NCI-H2081 (cell line): ENCODE measurements at regions not wholly inside any gene's neighbourhood (a gene's known extent, or its start where the extent isn't known, plus 50 kb on each side); places are given as distances from the start of the nearest gene placed in this dataset.

Experiments used
- DNase-seq, 2 experiments: peaks; one replicate each; lab custom pipeline; 2025; lab: John Stamatoyannopoulos, UW

- DNase-seq = no peak
These were observed 1041.2 kb upstream of the CELF4 start for GRCh38 chr18:38606841-38607240.

GRCh38 chr18:38602341-38602740, 1036.7 kb upstream of the CELF4 start:
- no peak for DNase-seq

- DNase-seq = no peak
These were observed 1022.0 kb upstream of the CELF4 start for GRCh38 chr18:38587571-38587970.

- no peak for DNase-seq
These were observed 1020.7 kb upstream of the CELF4 start for GRCh38 chr18:38586327-38586726.

GRCh38 chr18:38579764-38580163, 1014.2 kb upstream of the CELF4 start:
- no peak for DNase-seq

- DNase-seq = no peak
These were observed 1011.3 kb upstream of the CELF4 start for GRCh38 chr18:38576916-38577315.

- no peak for DNase-seq
These were observed 1010.8 kb upstream of the CELF4 start for GRCh38 chr18:38576349-38576748.

- no peak for DNase-seq
These were observed 1010.0 kb upstream of the CELF4 start for GRCh38 chr18:38575648-38576047.

- no peak for DNase-seq
These were observed 1009.4 kb upstream of the CELF4 start for GRCh38 chr18:38575023-38575422.

- peak in 1 of 2 experiments; percentile 24 for DNase-seq
These were observed 1007.0 kb upstream of the CELF4 start for GRCh38 chr18:38572554-38573111.

GRCh38 chr18:38571651-38572050, 1006.1 kb upstream of the CELF4 start:
- DNase-seq = no peak

GRCh38 chr18:38565513-38565912, 999.9 kb upstream of the CELF4 start:
- DNase-seq = no peak

- no peak for DNase-seq
These were observed 997.9 kb upstream of the CELF4 start for GRCh38 chr18:38563396-38563980.

GRCh38 chr18:38557006-38557405, 991.4 kb upstream of the CELF4 start:
- no peak for DNase-seq

GRCh38 chr18:38552732-38553321, 987.2 kb upstream of the CELF4 start:
- no peak for DNase-seq

- no peak for DNase-seq
These were observed 986.3 kb upstream of the CELF4 start for GRCh38 chr18:38551881-38552280.

GRCh38 chr18:38545071-38545470, 979.5 kb upstream of the CELF4 start:
- DNase-seq = peak; percentile 25 to 35

GRCh38 chr18:38539856-38540255, 974.3 kb upstream of the CELF4 start:
- DNase-seq = no peak

GRCh38 chr18:38539371-38539770, 973.8 kb upstream of the CELF4 start:
- DNase-seq = no peak

- DNase-seq = no peak
These were observed 968.5 kb upstream of the CELF4 start for GRCh38 chr18:38534073-38534472.

- DNase-seq = no peak
These were observed 961.3 kb upstream of the CELF4 start for GRCh38 chr18:38526922-38527321.

GRCh38 chr18:38525039-38525438, 959.4 kb upstream of the CELF4 start:
- DNase-seq = no peak

GRCh38 chr18:38520786-38521185, 955.2 kb upstream of the CELF4 start:
- peak; percentile 60 to 83 for DNase-seq

GRCh38 chr18:38502539-38502938, 936.9 kb upstream of the CELF4 start:
- DNase-seq = no peak
